RWPE1 (cell line): ENCODE measurements at regions not wholly inside any gene's neighbourhood (a gene's known extent, or its start where the extent isn't known, plus 50 kb on each side); places are given as distances from the start of the nearest gene placed in this dataset.
A peak's percentile ranks its signal among the peaks of the same experiment; 100 is the strongest.

Experiments
- CTCF ChIA-PET: fragments of 350-600 bp; sonication (Branson Sonifier 250); formaldehyde crosslinking; extraction: SDS; loops from one replicate; lab custom pipeline; 2021; lab: Yijun Ruan, JAX
- POLR2A ChIA-PET: fragments of 400-600 bp; formaldehyde crosslinking; extraction: SDS; loops from one replicate; lab custom pipeline; 2020; ENCODE audit warnings: antibody characterized with exemption; ENCODE audit not compliant: low non-redundant PET; lab: Yijun Ruan, JAX
- DNase-seq: peaks from one replicate; pipeline ENCODE4 v3.0.0; 2012; ENCODE audit warnings: low spot score
- H3K27ac ChIP-seq: fragments of 450-650 bp; 2 replicates; pipeline ENCODE4 v1.5.1; 2017
- CTCF ChIP-seq: fragments of 450-650 bp; conservative IDR thresholded peaks from 2 replicates; pipeline ENCODE4 v1.5.1; 2017; ENCODE audit warnings: low read depth, mild to moderate bottlenecking

- ChIA-PET POLR2A (no interaction called here), CTCF (no interaction called here)
- no peak for TF ChIP-seq CTCF
- H3K27ac ChIP-seq = no peak overlapping the region
- peak; percentile 8 for DNase-seq
These were observed 409.2 kb upstream of the FGF13 start for GRCh38 chrX:139120760-139121159.

- ChIA-PET POLR2A (no interaction called here), CTCF (interaction anchor here (0.6 kb wide), 1 partner anchor 1508 kb away, joined by 3 read pairs; no protein-coding TSS in a partner anchor)
- no peak for TF ChIP-seq CTCF
- no peak for DNase-seq
- no peak overlapping the region for H3K27ac ChIP-seq
These were observed 402.2 kb upstream of the FGF13 start for GRCh38 chrX:139113708-139114107.

GRCh38 chrX:139112432-139112831, 400.9 kb upstream of the FGF13 start:
- ChIA-PET CTCF (no interaction called here), POLR2A (no interaction called here)
- DNase-seq = no peak
- no peak for TF ChIP-seq CTCF
- no peak overlapping the region for H3K27ac ChIP-seq

GRCh38 chrX:139106069-139106468, 394.6 kb upstream of the FGF13 start:
- TF ChIP-seq CTCF = no peak
- POLR2A ChIA-PET = no interaction called here
- no peak for DNase-seq
- CTCF ChIA-PET = no interaction called here
- no peak overlapping the region for H3K27ac ChIP-seq

GRCh38 chrX:139094671-139095592, 383.4 kb upstream of the FGF13 start:
- POLR2A ChIA-PET = no interaction called here
- H3K27ac ChIP-seq = no peak overlapping the region
- no peak for DNase-seq
- CTCF ChIA-PET = no interaction called here
- TF ChIP-seq CTCF = no peak

- CTCF ChIA-PET = no interaction called here
- DNase-seq = no peak
These were observed 381.7 kb upstream of the FGF13 start for GRCh38 chrX:139093201-139093600.

More at GRCh38 chrX:139093201-139093600, 381.7 kb upstream of the FGF13 start:
- H3K27ac ChIP-seq = no peak overlapping the region
- TF ChIP-seq CTCF = no peak
- POLR2A ChIA-PET = no interaction called here
